PC-9 (cell line): ENCODE measurements at regions not wholly inside any gene's neighbourhood (a gene's known extent, or its start where the extent isn't known, plus 50 kb on each side); places are given as distances from the start of the nearest gene placed in this dataset.
"Not testable (repeated sequence)": the region's sequence is repeated elsewhere in the genome, so short reads cannot be mapped to it uniquely, and the experiment has no call there.

ENCODE experiments used
- BruUV-seq: library from RNA; stranded (reverse); fragments of 400-500 nt; replicated peaks from 2 replicates; lab custom pipeline; 2021; lab: Mats Ljungman, UMichigan
- CTCF ChIA-PET: fragments of 300-600 bp; sonication (Branson Sonifier 250); formaldehyde crosslinking; loops from one replicate; lab custom pipeline; 2022; ENCODE audit warnings: antibody characterized with exemption; lab: Charles Lee
- POLR2A ChIA-PET: fragments of 300-600 bp; sonication (Branson Sonifier 250); formaldehyde crosslinking; loops from one replicate; lab custom pipeline; 2022; ENCODE audit warnings: antibody characterized with exemption; ENCODE audit not compliant: unreplicated experiment; lab: Charles Lee
- DNase-seq, 2 experiments: peaks; one replicate each; pipeline versions ENCODE4 v3.0.0 to v3.0.0-alpha.2; 2015 to 2022; ENCODE audit warnings: mixed read lengths in 1 of 2
- H2AFZ ChIP-seq: fragments of 200-600 bp; sonication (generic); 2 replicates; pipeline ENCODE4 v1.8.1; 2017; ENCODE audit warnings: antibody characterized with exemption
- H3F3A ChIP-seq: fragments of 200-600 bp; sonication (generic); 2 replicates; pipeline ENCODE4 v1.8.1; 2017; ENCODE audit warnings: antibody characterized with exemption, mild to moderate bottlenecking, low read depth; ENCODE audit not compliant: insufficient read depth
- H3K27ac ChIP-seq: fragments of 200-600 bp; sonication (generic); 2 replicates; pipeline ENCODE4 v1.6.1; 2016; ENCODE audit warnings: mixed run types
- H3K27me3 ChIP-seq: fragments of 200-600 bp; sonication (generic); 2 replicates; pipeline ENCODE4 v1.6.1; 2016; ENCODE audit warnings: low read depth, mixed run types; ENCODE audit not compliant: insufficient read depth
- H3K36me3 ChIP-seq: fragments of 200-600 bp; sonication (generic); 2 replicates; pipeline ENCODE4 v1.6.1; 2016; ENCODE audit warnings: low read depth, mixed run types
- H3K4me1 ChIP-seq: fragments of 200-600 bp; sonication (generic); replicated peaks from 2 replicates; pipeline ENCODE4 v1.6.1; 2016; ENCODE audit warnings: mixed run types; ENCODE audit not compliant: insufficient read depth
- H3K4me2 ChIP-seq: fragments of 200-600 bp; sonication (generic); 2 replicates; pipeline ENCODE4 v1.6.1; 2017; ENCODE audit warnings: mixed run types
- H3K4me3 ChIP-seq: fragments of 200-600 bp; sonication (generic); 2 replicates; pipeline ENCODE4 v1.6.1; 2016; ENCODE audit warnings: mixed run types
- H3K79me2 ChIP-seq: fragments of 200-600 bp; sonication (generic); 2 replicates; pipeline ENCODE4 v1.6.1; 2017; ENCODE audit warnings: low read depth, mixed run types
- H3K9me2 ChIP-seq: fragments of 200-600 bp; sonication (generic); 2 replicates; pipeline ENCODE4 v1.8.1; 2017; ENCODE audit warnings: mild to moderate bottlenecking; ENCODE audit not compliant: insufficient read depth
- H3K9me3 ChIP-seq: fragments of 200-600 bp; sonication (generic); 2 replicates; pipeline ENCODE4 v1.8.1; 2016; ENCODE audit warnings: low read depth; ENCODE audit not compliant: insufficient read depth
- H4K20me1 ChIP-seq: fragments of 200-600 bp; sonication (generic); 2 replicates; pipeline ENCODE4 v1.8.1; 2017; ENCODE audit not compliant: insufficient read depth
- CTCF ChIP-seq: fragments of 200-600 bp; sonication (generic); conservative IDR thresholded peaks from 2 replicates; pipeline ENCODE4 v1.6.1; 2017; ENCODE audit warnings: mixed run types, antibody characterized with exemption, mild to moderate bottlenecking, moderate library complexity
- EZH2 ChIP-seq: fragments of 200-600 bp; sonication (generic); IDR thresholded peaks from 2 replicates; pipeline ENCODE4 v1.8.0; 2017; ENCODE audit warnings: antibody characterized with exemption, low read depth
- intact Hi-C: fragments of 100-400 bp; cut with micrococcal nuclease; formaldehyde crosslinking; loops from one replicate; pipeline ENCODE4 v1.10.0; 2022; ENCODE audit not compliant: unreplicated experiment

DNA sequence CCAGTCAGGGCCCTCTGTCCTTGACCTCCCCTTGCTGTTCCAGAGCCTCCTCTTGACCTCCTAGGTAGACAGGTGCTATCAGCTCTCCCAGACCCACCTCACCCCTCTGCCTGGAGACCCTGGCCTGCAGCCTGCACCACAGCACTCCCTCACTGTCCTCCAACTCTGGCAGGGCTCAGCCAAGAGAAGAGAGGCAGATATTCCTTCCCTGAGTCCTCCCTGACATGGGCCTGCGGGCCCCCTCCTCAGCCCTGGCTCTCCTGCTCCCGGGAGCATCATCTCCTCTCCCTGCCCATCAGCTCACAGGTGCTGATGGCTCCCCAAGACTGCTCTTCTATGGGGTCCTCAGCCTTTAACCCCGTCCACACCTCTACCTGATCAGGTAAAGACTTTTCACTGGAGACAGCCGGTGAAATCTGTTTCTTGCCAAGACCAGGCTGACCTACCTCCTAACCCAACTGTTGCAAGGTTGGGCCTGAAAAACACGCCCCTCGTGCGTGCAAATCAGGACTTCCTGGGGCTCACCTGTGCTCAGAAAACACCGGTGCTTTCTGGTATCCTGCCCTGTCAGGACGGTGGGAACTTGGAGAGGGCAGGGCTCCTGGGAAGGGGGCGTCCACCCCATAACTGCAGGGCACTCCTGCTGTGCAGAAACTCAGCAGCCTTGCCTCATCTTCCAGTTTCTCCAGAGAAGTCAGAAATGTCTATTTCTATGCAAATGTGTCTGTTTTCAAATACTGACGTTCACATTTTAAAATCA lies 160.7 kb downstream of the SHANK2 start:
- intact Hi-C loops, result no loop called here
- H3F3A ChIP-seq, result no peaks in the 10 kb centered on the region
- peaks cover under 1% of the 10 kb centered on the region; the same call in 1 of the 2 replicates for H3K4me1 ChIP-seq
- ChIA-PET CTCF (no interaction called here), POLR2A (no interaction called here)
- no peaks in the 10 kb centered on the region for H3K27me3 ChIP-seq
- H3K9me3 ChIP-seq, result no peaks in the 10 kb centered on the region
- BruUV-seq, result no TSS peak
- TF ChIP-seq EZH2 (no peak), CTCF (no peak)
- no peak overlapping the region for H3K4me2 ChIP-seq
- DNase-seq, result no peak
- H3K36me3 ChIP-seq, result no peaks in the 10 kb centered on the region
- no peak overlapping the region for H3K4me3 ChIP-seq
- no peaks in the 10 kb centered on the region for H3K79me2 ChIP-seq
- no peaks in the 10 kb centered on the region; the same call in 1 of the 2 replicates for H4K20me1 ChIP-seq
- no peaks in the 10 kb centered on the region for H3K9me2 ChIP-seq
- no peak overlapping the region for H2AFZ ChIP-seq
- no peak overlapping the region for H3K27ac ChIP-seq

GRCh38 chr11:71089571-71089970 lies 162.8 kb downstream of the SHANK2 start:
- TF ChIP-seq CTCF (no peak), EZH2 (no peak)
- DNase-seq, result no peak
- Histone ChIP-seq H2AFZ (no peak overlapping the region), H3K36me3 (no peaks in the 10 kb centered on the region), H3K4me1 (no peaks in the 10 kb centered on the region), H3K4me3 (no peak overlapping the region), H3K79me2 (no peaks in the 10 kb centered on the region), H3K9me3 (no peaks in the 10 kb centered on the region), H3F3A (peaks cover 3% of the 10 kb centered on the region; the same call in 1 of the 2 replicates), H3K4me2 (no peak overlapping the region), H4K20me1 (no peaks in the 10 kb centered on the region), H3K27me3 (no peaks in the 10 kb centered on the region), H3K27ac (no peak overlapping the region), H3K9me2 (no peaks in the 10 kb centered on the region)
- no TSS peak for BruUV-seq
- ChIA-PET CTCF (interaction anchor here (0.6 kb wide), 1 partner anchor 474 kb away, joined by 3 read pairs; no protein-coding TSS in a partner anchor), POLR2A (no interaction called here)
- intact Hi-C loops, result no loop called here

GRCh38 chr11:71088314-71089215 lies 163.8 kb downstream of the SHANK2 start:
- H3K4me1 ChIP-seq, H4K20me1 ChIP-seq, H3F3A ChIP-seq, BruUV-seq, H3K4me3 ChIP-seq, intact Hi-C loops, DNase-seq, H3K27ac ChIP-seq, H3K4me2 ChIP-seq, H2AFZ ChIP-seq, H3K36me3 ChIP-seq, H3K79me2 ChIP-seq, POLR2A ChIA-PET, H3K27me3 ChIP-seq, H3K9me3 ChIP-seq, H3K9me2 ChIP-seq: not testable (repeated sequence)
- CTCF ChIA-PET, result interaction anchor here (0.6 kb wide), 2 partner anchors 173 to 475 kb away, joined by 3 to 11 read pairs; no protein-coding TSS in a partner anchor
